Cardiac fibroblast (primary cell): ENCODE measurements at regions not wholly inside any gene's neighbourhood (a gene's known extent, or its start where the extent isn't known, plus 50 kb on each side); places are given as distances from the start of the nearest gene placed in this dataset.

Experiments used
- DNase-seq, 2 donors: peaks; one replicate each; pipeline versions ENCODE4 v3.0.0 to v3.0.0-alpha.2; 2010; ENCODE audit warnings: low read depth in 2 of 2
- H3K4me3 ChIP-seq, 2 donors: replicated peaks in 1 of 2; 1 replicate in 1 of 2; 2 replicates in 1 of 2; pipeline ENCODE4 v1.5.1; 2011; ENCODE audit warnings: low read depth in 2 of 2, low read length in 2 of 2, mild to moderate bottlenecking in 2 of 2, moderate library complexity in 1 of 2
- CTCF ChIP-seq: IDR thresholded peaks from one replicate; pipeline ENCODE4 v1.5.1; 2011; ENCODE audit warnings: low read depth, mild to moderate bottlenecking, low read length, inconsistent platforms

- no peak for TF ChIP-seq CTCF
- no peak overlapping the region for H3K4me3 ChIP-seq
- DNase-seq: no peak
Measured at GRCh38 chr13:63050287-63050686, 1634.6 kb upstream of the PCDH20 start.

- no peak for DNase-seq
- TF ChIP-seq CTCF: no peak
- H3K4me3 ChIP-seq: no peak overlapping the region
Measured at GRCh38 chr13:63048653-63049052, 1633.0 kb upstream of the PCDH20 start.

GRCh38 chr13:63044589-63045313, 1629.1 kb upstream of the PCDH20 start:
- no peak for DNase-seq
- H3K4me3 ChIP-seq: no peak overlapping the region
- TF ChIP-seq CTCF: no peak

- no peak overlapping the region for H3K4me3 ChIP-seq
- no peak for DNase-seq
- TF ChIP-seq CTCF: no peak
Measured at GRCh38 chr13:63042686-63043085, 1627.0 kb upstream of the PCDH20 start.

GRCh38 chr13:63041640-63042414, 1626.2 kb upstream of the PCDH20 start:
- peak; percentile 10 to 20 for DNase-seq
- TF ChIP-seq CTCF: no peak
- H3K4me3 ChIP-seq: no peak overlapping the region

- DNase-seq: no peak
- no peak for TF ChIP-seq CTCF
- H3K4me3 ChIP-seq: no peak overlapping the region
Measured at GRCh38 chr13:63026285-63026797, 1610.7 kb upstream of the PCDH20 start.
